ENCODE measurements at regions not wholly inside any gene's neighbourhood (a gene's known extent, or its start where the extent isn't known, plus 50 kb on each side); places are given as distances from the start of the nearest gene placed in this dataset.

DNA sequence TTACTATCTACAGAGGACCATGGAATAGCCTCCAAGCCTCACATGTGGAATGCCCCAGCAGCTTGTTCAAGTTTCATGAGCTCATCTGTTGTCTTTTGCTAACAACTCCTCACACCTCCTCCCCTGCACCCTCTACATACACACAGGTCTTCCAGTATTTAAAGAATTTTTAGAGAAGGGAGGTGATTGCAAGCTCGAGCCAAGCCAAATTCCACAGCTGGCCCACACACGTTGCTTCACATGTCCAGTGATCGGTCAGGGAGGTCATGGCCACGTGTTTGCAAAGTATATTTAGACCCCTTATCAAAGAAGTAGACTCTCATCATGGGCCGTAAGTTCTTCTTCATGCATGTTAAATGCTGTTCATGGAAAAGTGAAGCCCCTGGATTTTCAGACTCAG, 281.7 kb downstream of the OSTF1 start:
- TF ChIP-seq, protein P1, sequence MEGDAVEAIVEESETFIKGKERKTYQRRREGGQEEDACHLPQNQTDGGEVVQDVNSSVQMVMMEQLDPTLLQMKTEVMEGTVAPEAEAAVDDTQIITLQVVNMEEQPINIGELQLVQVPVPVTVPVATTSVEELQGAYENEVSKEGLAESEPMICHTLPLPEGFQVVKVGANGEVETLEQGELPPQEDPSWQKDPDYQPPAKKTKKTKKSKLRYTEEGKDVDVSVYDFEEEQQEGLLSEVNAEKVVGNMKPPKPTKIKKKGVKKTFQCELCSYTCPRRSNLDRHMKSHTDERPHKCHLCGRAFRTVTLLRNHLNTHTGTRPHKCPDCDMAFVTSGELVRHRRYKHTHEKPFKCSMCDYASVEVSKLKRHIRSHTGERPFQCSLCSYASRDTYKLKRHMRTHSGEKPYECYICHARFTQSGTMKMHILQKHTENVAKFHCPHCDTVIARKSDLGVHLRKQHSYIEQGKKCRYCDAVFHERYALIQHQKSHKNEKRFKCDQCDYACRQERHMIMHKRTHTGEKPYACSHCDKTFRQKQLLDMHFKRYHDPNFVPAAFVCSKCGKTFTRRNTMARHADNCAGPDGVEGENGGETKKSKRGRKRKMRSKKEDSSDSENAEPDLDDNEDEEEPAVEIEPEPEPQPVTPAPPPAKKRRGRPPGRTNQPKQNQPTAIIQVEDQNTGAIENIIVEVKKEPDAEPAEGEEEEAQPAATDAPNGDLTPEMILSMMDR (IDR thresholded peaks at IDR 0.05): no peak
- no peak for TF ChIP-seq TAF1 (IDR thresholded peaks at IDR 0.05; ENCODE audit: borderline replicate concordance, low read depth, low read length)
- TF ChIP-seq POLR2AphosphoS5 (IDR thresholded peaks at IDR 0.05; ENCODE audit: low read depth, low read length): no peak
- TF ChIP-seq RAD21 (IDR thresholded peaks at IDR 0.05; ENCODE audit: low read length): no peak
- TF ChIP-seq, protein P2, sequence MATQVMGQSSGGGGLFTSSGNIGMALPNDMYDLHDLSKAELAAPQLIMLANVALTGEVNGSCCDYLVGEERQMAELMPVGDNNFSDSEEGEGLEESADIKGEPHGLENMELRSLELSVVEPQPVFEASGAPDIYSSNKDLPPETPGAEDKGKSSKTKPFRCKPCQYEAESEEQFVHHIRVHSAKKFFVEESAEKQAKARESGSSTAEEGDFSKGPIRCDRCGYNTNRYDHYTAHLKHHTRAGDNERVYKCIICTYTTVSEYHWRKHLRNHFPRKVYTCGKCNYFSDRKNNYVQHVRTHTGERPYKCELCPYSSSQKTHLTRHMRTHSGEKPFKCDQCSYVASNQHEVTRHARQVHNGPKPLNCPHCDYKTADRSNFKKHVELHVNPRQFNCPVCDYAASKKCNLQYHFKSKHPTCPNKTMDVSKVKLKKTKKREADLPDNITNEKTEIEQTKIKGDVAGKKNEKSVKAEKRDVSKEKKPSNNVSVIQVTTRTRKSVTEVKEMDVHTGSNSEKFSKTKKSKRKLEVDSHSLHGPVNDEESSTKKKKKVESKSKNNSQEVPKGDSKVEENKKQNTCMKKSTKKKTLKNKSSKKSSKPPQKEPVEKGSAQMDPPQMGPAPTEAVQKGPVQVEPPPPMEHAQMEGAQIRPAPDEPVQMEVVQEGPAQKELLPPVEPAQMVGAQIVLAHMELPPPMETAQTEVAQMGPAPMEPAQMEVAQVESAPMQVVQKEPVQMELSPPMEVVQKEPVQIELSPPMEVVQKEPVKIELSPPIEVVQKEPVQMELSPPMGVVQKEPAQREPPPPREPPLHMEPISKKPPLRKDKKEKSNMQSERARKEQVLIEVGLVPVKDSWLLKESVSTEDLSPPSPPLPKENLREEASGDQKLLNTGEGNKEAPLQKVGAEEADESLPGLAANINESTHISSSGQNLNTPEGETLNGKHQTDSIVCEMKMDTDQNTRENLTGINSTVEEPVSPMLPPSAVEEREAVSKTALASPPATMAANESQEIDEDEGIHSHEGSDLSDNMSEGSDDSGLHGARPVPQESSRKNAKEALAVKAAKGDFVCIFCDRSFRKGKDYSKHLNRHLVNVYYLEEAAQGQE (IDR thresholded peaks at IDR 0.05; ENCODE audit: low read depth, low read length): no peak
- TF ChIP-seq CHD2 (IDR thresholded peaks at IDR 0.05; ENCODE audit: low read length, partially characterized antibody): no peak
